ENCODE measurements at regions not wholly inside any gene's neighbourhood (a gene's known extent, or its start where the extent isn't known, plus 50 kb on each side); places are given as distances from the start of the nearest gene placed in this dataset.

GRCh38 chrX:118212817-118213183 lies 96.2 kb upstream of the KLHL13 start:
- H3K27ac Mint-ChIP-seq = no peak overlapping the region
- TF ChIP-seq CREB1 (CRISPR knock-in tag; IDR thresholded peaks at IDR 0.05; ENCODE audit: low read depth) = no peak
- no peaks in the 10 kb centered on the region for H3K27me3 Mint-ChIP-seq (ENCODE audit: insufficient read depth, low read depth, poor library complexity)

GRCh38 chrX:118215346-118215745 lies 98.7 kb upstream of the KLHL13 start:
- Histone ChIP-seq H3K9me2 (ENCODE audit: insufficient read depth) (no peaks in the 10 kb centered on the region), H2AFZ (no peak overlapping the region), H3K27ac (ENCODE audit: low read depth) (no peak overlapping the region), H3K4me1 (ENCODE audit: insufficient read depth) (no peaks in the 10 kb centered on the region), H3K4me3 (no peak overlapping the region), H3K4me2 (no peak overlapping the region), H3K79me2 (replicated peaks; ENCODE audit: insufficient read depth) (no peaks in the 10 kb centered on the region), H3K27me3 (ENCODE audit: insufficient read depth) (no peaks in the 10 kb centered on the region), H3F3A (replicated peaks; ENCODE audit: low read depth) (no peaks in the 10 kb centered on the region), H3K36me3 (ENCODE audit: insufficient read depth) (no peaks in the 10 kb centered on the region), H4K20me1 (replicated peaks; ENCODE audit: insufficient read depth) (no peaks in the 10 kb centered on the region)
- H3K27me3 Mint-ChIP-seq (ENCODE audit: insufficient read depth, low read depth, poor library complexity) = no peaks in the 10 kb centered on the region
- H3K27ac Mint-ChIP-seq = no peak overlapping the region
- DNase-seq (ENCODE audit: low spot score) (no peak), ATAC-seq (no peak)
- no peaks in the 10 kb centered on the region for H3K9me3 Mint-ChIP-seq
- TF ChIP-seq ZNF331 (CRISPR knock-in tag; IDR thresholded peaks at IDR 0.05; ENCODE audit: low read depth) (no peak), EZH2 (IDR thresholded peaks at IDR 0.05; ENCODE audit: low read depth, unreplicated experiment) (no peak), POLR2AphosphoS5 (IDR thresholded peaks at IDR 0.05; ENCODE audit: low read depth) (no peak), STAT1 (IDR thresholded peaks at IDR 0.05; ENCODE audit: unreplicated experiment) (no peak)
- TF ChIP-seq, protein P1, sequence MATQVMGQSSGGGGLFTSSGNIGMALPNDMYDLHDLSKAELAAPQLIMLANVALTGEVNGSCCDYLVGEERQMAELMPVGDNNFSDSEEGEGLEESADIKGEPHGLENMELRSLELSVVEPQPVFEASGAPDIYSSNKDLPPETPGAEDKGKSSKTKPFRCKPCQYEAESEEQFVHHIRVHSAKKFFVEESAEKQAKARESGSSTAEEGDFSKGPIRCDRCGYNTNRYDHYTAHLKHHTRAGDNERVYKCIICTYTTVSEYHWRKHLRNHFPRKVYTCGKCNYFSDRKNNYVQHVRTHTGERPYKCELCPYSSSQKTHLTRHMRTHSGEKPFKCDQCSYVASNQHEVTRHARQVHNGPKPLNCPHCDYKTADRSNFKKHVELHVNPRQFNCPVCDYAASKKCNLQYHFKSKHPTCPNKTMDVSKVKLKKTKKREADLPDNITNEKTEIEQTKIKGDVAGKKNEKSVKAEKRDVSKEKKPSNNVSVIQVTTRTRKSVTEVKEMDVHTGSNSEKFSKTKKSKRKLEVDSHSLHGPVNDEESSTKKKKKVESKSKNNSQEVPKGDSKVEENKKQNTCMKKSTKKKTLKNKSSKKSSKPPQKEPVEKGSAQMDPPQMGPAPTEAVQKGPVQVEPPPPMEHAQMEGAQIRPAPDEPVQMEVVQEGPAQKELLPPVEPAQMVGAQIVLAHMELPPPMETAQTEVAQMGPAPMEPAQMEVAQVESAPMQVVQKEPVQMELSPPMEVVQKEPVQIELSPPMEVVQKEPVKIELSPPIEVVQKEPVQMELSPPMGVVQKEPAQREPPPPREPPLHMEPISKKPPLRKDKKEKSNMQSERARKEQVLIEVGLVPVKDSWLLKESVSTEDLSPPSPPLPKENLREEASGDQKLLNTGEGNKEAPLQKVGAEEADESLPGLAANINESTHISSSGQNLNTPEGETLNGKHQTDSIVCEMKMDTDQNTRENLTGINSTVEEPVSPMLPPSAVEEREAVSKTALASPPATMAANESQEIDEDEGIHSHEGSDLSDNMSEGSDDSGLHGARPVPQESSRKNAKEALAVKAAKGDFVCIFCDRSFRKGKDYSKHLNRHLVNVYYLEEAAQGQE (IDR thresholded peaks at IDR 0.05; ENCODE audit: unreplicated experiment) = no peak
- no peaks in the 10 kb centered on the region for H3K36me3 Mint-ChIP-seq (ENCODE audit: low read depth)
- no peak overlapping the region for H3K4me3 Mint-ChIP-seq
- peaks cover 9% of the 10 kb centered on the region for H3K4me1 Mint-ChIP-seq

More at GRCh38 chrX:118212817-118213183, 96.2 kb upstream of the KLHL13 start:
- Mint-ChIP-seq H3K9me3 (no peaks in the 10 kb centered on the region), H3K4me3 (no peak overlapping the region), H3K36me3 (ENCODE audit: low read depth) (no peaks in the 10 kb centered on the region), H3K4me1 (peaks cover 9% of the 10 kb centered on the region)
- no peaks in the 10 kb centered on the region for H4K20me1 ChIP-seq (replicated peaks; ENCODE audit: insufficient read depth)
- H3K79me2 ChIP-seq (replicated peaks; ENCODE audit: insufficient read depth) = no peaks in the 10 kb centered on the region
- no peak overlapping the region for H3K4me3 ChIP-seq
- H3K27ac ChIP-seq (ENCODE audit: low read depth) = no peak overlapping the region
- no peaks in the 10 kb centered on the region for H3K9me2 ChIP-seq (ENCODE audit: insufficient read depth)
- ATAC-seq = no peak
- H3F3A ChIP-seq (replicated peaks; ENCODE audit: low read depth) = no peaks in the 10 kb centered on the region
- H2AFZ ChIP-seq = no peak overlapping the region
- no peak overlapping the region for H3K4me2 ChIP-seq
- H3K4me1 ChIP-seq (ENCODE audit: insufficient read depth) = no peaks in the 10 kb centered on the region
- DNase-seq (ENCODE audit: low spot score) = no peak
- no peaks in the 10 kb centered on the region for H3K27me3 ChIP-seq (ENCODE audit: insufficient read depth)
- H3K36me3 ChIP-seq (ENCODE audit: insufficient read depth) = no peaks in the 10 kb centered on the region

DNA sequence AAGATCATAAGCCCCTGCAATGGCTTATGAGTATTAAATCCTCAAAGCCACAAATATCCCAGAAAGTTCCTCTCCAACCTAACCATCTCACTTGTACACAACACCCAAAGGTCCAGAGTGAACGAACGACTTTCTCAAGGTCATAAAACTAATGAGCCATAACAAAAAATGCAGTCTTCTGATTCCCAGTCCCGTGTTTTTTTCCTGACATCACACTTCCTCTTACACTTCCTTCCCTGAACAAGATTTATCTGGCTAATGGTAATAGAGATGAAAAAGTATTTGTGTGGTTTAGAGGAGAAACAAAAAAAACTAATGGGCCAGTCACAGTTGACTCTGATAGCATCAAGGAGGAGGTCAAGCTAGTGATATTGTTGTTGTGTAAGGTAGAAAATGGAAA lies 99.5 kb upstream of the KLHL13 start:
- no peaks in the 10 kb centered on the region for H4K20me1 ChIP-seq (replicated peaks; ENCODE audit: insufficient read depth)
- H3K36me3 Mint-ChIP-seq (ENCODE audit: low read depth) = no peaks in the 10 kb centered on the region
- ATAC-seq (no peak), DNase-seq (ENCODE audit: low spot score) (no peak)
- no peaks in the 10 kb centered on the region for H3K27me3 Mint-ChIP-seq (ENCODE audit: insufficient read depth, low read depth, poor library complexity)
- H3F3A ChIP-seq (replicated peaks; ENCODE audit: low read depth) = no peaks in the 10 kb centered on the region
- no peak overlapping the region for H2AFZ ChIP-seq
- no peaks in the 10 kb centered on the region for H3K9me3 Mint-ChIP-seq
- H3K4me1 Mint-ChIP-seq = peaks cover 9% of the 10 kb centered on the region; the same call in 2 of the 3 replicates
- H3K4me3 ChIP-seq = no peak overlapping the region
- H3K4me2 ChIP-seq = no peak overlapping the region
- no peaks in the 10 kb centered on the region for H3K27me3 ChIP-seq (ENCODE audit: insufficient read depth)
- no peak overlapping the region for H3K4me3 Mint-ChIP-seq
- no peaks in the 10 kb centered on the region for H3K9me2 ChIP-seq (ENCODE audit: insufficient read depth)
- no peaks in the 10 kb centered on the region for H3K79me2 ChIP-seq (replicated peaks; ENCODE audit: insufficient read depth)
- no peaks in the 10 kb centered on the region for H3K36me3 ChIP-seq (ENCODE audit: insufficient read depth)
- no peak overlapping the region for H3K27ac Mint-ChIP-seq
- H3K27ac ChIP-seq (ENCODE audit: low read depth) = no peak overlapping the region
- no peaks in the 10 kb centered on the region for H3K4me1 ChIP-seq (ENCODE audit: insufficient read depth)
- TF ChIP-seq CREB1 (CRISPR knock-in tag; IDR thresholded peaks at IDR 0.05; ENCODE audit: low read depth) = no peak
- TF ChIP-seq, protein P2, sequence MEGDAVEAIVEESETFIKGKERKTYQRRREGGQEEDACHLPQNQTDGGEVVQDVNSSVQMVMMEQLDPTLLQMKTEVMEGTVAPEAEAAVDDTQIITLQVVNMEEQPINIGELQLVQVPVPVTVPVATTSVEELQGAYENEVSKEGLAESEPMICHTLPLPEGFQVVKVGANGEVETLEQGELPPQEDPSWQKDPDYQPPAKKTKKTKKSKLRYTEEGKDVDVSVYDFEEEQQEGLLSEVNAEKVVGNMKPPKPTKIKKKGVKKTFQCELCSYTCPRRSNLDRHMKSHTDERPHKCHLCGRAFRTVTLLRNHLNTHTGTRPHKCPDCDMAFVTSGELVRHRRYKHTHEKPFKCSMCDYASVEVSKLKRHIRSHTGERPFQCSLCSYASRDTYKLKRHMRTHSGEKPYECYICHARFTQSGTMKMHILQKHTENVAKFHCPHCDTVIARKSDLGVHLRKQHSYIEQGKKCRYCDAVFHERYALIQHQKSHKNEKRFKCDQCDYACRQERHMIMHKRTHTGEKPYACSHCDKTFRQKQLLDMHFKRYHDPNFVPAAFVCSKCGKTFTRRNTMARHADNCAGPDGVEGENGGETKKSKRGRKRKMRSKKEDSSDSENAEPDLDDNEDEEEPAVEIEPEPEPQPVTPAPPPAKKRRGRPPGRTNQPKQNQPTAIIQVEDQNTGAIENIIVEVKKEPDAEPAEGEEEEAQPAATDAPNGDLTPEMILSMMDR (conservative IDR thresholded peaks at IDR 0.05; ENCODE audit: low read depth in 2 of 2) = no peak
- no peak for TF ChIP-seq ZNF114 (CRISPR knock-in tag; IDR thresholded peaks at IDR 0.05)
- TF ChIP-seq POLR2AphosphoS5 (IDR thresholded peaks at IDR 0.05; ENCODE audit: low read depth) = no peak
- no peak for TF ChIP-seq STAT1 (IDR thresholded peaks at IDR 0.05; ENCODE audit: unreplicated experiment)
- no peak for TF ChIP-seq JUNB (IDR thresholded peaks at IDR 0.05; ENCODE audit: unreplicated experiment)
- TF ChIP-seq NANOG (IDR thresholded peaks at IDR 0.05; ENCODE audit: borderline replicate concordance) = no peak
- no peak for TF ChIP-seq ZNF331 (CRISPR knock-in tag; IDR thresholded peaks at IDR 0.05; ENCODE audit: low read depth)
- TF ChIP-seq ETS1 (IDR thresholded peaks at IDR 0.05) = no peak

All from GM23338 (cell line).